DND-41 (cell line): ENCODE measurements at regions not wholly inside any gene's neighbourhood (a gene's known extent, or its start where the extent isn't known, plus 50 kb on each side); places are given as distances from the start of the nearest gene placed in this dataset.

Experiments used
- CTCF ChIP-seq: IDR thresholded peaks from 2 replicates; pipeline ENCODE4 v1.5.1; 2012; ENCODE audit warnings: borderline replicate concordance, low read length, moderate library complexity, mild to moderate bottlenecking; ENCODE audit not compliant: poor library complexity, severe bottlenecking; ENCODE audit errors: extremely low read depth
- EZH2 ChIP-seq: IDR thresholded peaks from 3 replicates; pipeline ENCODE4 v1.6.1; 2012; ENCODE audit warnings: borderline replicate concordance, low read depth, mild to moderate bottlenecking, moderate library complexity, low read length, inconsistent platforms; ENCODE audit not compliant: severe bottlenecking

DNA sequence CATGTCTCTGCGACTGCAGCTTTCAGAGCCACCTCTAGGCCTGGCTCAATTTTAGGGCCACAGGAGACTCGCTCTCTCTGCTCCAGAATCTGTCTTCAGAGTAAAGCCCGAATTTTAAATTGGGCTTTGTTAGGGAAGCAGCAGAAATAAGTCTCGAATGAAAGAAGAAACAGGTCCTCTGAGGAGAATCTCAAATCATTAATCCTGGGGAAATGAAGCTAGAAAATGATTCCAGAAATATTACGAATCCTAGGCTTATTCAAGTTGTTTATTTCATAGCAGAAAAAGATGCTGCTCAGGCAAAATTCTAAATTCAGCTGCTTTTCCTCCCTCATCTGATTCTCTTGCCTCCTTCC is 114.2 kb upstream of the THBS1 start:
- TF ChIP-seq CTCF (no peak), EZH2 (no peak)
